ENCODE measurements at regions not wholly inside any gene's neighbourhood (a gene's known extent, or its start where the extent isn't known, plus 50 kb on each side); places are given as distances from the start of the nearest gene placed in this dataset.

- DNase-seq = no peak
Observed at GRCh38 chr13:85445534-85445933, 353.7 kb downstream of the SLITRK6 start.

DNA sequence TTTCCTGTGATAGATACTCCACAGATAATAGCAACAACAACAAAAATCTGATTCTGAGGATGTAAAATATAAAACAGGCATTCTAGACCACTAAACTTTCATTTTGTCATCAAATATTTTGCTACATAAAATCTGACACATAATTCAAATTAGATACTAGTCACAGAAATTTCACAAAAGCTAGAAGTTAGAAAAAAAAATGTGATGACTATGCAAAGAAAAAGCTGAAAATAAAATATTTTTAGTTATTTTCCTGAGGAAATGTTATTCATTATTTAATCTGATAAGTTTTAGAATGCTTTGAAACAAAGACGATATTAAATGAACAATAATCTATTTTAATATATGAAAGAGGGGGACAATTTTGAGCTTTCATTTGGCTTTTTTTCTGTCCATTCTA, 357.2 kb downstream of the SLITRK6 start:
- no peak for DNase-seq

DNA sequence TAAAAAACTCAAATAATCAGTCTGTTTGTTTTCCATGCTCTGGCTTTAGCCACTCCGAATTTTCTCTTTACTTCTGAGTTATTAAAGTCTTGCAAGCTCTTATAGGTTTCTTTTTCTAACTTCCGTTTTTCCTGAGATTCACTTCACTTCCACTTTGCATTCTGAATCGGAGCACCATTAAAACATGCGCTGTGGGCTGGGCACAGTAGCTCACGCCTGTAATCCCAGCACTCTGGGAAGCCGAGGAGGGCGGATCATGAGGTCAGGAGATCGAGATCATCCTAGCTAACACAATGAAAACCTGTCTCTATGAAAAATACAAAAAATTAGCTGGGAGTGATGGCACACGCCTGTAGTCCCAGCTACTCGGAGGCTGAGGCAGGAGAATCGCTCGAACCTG, 357.9 kb downstream of the SLITRK6 start:
- DNase-seq = no peak

- no peak for DNase-seq
Observed at GRCh38 chr13:85436029-85436428, 363.2 kb downstream of the SLITRK6 start.

DNA sequence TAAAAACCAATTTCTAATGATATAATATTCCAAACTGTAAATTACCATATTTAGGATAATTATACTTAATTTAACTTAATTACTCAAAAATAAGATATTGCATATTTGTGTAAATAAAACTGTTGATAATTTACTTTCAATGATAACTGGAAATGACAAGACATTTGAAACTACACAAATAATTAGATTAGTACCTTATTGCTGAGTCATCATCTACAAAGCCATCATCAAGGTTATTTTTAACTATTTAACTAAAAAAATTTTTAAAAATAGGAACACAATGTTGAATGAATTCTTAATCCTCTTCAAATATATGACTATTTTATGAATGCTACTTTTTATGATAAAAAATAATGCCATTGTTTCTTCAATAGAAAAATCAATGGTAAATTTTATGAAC, 364.3 kb downstream of the SLITRK6 start:
- no peak for DNase-seq

- no peak for DNase-seq
Observed at GRCh38 chr13:85432881-85433280, 366.3 kb downstream of the SLITRK6 start.

DNA sequence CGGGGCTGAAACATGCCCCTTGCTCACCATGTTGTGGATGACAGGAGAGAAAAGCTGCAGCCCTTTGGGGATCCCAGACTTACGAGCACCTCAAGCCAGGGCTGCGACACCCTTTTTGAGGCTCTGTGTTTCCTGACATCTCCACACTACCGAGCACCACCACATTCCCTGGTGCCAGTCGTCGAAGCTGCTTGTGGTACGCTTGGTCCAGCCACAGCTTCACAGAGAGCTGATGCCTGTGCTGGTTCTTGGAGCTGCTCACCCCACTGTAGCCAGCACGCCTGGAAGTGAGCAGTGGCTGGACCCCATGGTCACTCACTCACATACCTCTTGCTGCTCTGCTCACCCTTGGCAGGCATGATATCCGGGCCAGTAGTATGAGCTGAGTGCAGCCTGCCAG, 367.5 kb downstream of the SLITRK6 start:
- DNase-seq = no peak

DNA sequence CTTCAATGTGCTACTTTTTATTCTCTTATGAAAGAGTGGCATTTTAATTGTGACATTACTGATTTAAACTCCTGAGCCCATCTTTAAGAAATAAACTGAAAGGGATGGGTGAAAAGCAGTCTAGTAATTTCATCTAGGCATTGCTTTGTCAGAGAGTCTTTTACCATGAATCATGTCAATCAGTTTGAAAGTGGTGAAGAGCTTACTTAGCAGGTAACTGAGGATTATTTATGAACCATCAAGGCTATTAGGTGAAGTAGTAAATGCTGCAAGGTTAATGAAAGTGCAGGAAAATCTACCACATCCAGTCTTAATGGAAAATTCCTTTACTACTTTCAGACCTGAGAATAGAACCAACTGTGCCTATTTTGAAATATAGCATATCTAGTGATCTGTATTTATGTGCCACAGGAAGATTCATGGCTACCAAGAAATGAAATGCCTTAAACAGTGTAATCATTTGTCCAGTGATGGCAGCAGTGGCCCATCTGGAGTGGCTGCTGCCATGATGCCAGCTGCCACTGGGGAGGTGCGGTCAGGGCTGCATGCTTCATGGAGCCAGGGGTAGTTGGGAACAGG, 368.9 kb downstream of the SLITRK6 start:
- no peak for DNase-seq

- no peak for DNase-seq
Observed at GRCh38 chr13:85427416-85427815, 371.8 kb downstream of the SLITRK6 start.

GRCh38 chr13:85420136-85420535, 379.1 kb downstream of the SLITRK6 start:
- DNase-seq = no peak

GRCh38 chr13:85419611-85420010, 379.6 kb downstream of the SLITRK6 start:
- DNase-seq = no peak

DNA sequence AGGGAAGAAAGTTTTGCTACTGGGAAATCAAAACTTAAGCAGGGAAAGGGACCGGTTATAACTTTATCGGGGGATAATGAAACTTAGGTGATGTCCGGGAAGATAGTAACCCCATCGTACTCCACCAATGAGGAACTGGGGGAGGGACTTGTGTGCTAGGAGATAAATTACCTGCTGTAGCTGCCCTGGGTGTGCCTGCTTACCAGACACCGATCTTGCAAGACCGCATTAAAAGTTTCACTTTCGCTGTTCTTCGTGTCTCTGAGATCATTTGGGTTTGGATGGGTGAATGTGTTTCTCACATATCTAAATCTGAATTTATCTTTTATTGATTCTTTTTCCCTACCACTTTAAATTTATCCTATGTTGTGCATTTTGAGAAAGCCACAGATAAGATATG, 381.4 kb downstream of the SLITRK6 start:
- DNase-seq = no peak

DNA sequence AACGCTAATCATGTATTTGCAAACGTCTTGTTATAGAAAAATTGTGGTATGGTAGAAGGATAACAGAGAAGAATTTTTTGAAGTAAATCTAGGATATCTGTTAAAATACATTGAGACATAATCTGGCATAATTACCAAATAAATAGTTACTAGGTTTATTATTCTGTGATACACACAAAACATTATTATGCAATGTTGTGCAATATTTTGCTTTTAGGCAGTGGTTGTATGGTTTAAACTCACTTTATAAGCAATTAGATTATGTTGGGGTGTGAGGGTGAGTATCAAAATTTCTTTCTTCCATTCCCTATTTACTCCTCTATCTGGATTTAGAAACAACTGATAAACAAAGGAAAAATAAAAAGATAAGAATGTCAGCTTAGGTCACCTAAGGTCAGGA, 385.6 kb downstream of the SLITRK6 start:
- no peak for DNase-seq

DNA sequence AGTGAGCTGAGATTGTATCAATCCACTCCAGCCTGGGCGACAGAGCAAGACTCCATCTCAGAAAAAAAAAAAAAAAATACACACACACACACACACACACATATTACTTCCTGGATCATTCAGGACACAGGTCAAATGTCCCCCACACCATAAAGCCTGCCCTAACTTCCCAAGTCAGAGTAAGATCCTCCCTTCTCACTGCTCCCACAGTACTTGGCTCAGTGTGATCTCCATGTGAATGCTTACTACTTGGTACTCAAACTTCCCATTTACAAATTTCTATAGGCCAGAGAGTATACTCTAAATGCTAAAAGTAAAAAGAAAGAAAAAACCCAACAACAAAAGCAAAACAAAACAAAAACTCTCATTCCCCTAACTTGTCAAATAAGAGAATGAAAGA, 386.8 kb downstream of the SLITRK6 start:
- no peak for DNase-seq

- no peak for DNase-seq
Observed at GRCh38 chr13:85411591-85411990, 387.6 kb downstream of the SLITRK6 start.

DNA sequence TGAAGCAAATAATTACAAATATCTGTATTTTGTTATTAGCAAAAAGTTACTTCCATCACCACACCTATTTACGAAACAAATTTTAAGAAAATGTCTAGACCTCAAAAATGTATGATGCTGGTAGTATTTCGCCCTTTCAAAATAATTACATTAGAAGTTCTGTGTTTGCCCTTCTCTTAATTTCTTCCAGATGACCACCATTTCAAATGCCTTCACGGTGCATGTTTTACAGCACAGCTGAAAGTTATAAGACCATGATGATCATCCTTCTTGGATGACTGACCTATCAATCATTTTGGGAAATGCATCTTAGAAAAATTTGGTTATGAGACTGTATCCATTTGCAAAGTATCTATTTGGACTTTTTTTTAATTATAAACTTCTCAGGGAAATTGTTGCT, 390.8 kb downstream of the SLITRK6 start:
- no peak for DNase-seq

GRCh38 chr13:85406269-85406975, 392.8 kb downstream of the SLITRK6 start:
- DNase-seq = no peak

DNA sequence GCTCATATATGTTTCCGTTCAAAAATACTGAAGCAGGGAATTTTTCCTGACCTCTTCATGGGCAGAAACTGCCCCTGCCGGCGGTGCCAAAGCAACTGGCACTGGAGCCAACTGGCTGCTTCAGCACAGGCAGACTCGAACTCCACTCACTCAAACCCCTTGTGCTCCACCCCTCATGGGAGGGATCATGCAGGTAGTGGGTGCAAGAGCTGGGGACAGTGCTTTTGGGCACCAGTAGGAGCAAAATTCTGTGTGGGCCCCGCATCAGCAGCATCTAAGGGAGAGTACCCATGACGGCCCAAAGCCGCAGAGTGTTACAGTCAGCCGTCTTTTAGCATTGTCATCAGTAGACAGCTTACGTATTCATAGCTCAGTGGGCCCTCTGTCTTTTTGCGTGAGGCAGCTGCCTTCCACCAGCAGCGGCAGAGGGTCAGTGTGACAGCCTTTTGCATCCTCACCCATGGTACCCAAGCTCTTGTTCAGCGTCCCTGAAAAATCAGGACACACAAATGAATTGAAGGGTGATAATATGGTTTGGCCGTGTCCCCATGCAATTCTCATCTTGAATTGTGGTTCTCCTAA, 393.8 kb downstream of the SLITRK6 start:
- no peak for DNase-seq

- DNase-seq = no peak
Observed at GRCh38 chr13:85386424-85386823, 412.8 kb downstream of the SLITRK6 start.

GRCh38 chr13:85383291-85383690, 415.9 kb downstream of the SLITRK6 start:
- no peak for DNase-seq

DNA sequence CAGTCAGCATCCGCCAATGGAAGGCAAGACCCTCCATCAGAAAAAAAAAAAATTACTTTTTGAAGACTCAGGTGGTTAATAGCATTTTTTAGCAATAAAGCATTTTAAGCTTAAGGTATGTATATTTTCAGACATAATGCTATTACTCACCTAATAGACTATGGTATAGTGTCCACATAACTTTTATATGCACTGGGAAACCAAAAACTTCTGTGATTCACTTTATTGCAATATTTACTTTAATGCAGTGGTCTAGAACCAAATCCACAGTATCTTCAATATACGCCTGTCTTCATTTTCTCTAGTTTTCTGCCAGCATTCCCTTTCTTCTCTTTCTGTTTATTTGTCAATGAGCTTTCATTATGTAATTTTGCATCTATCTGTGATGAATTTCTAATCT, 418.1 kb downstream of the SLITRK6 start:
- no peak for DNase-seq

- DNase-seq = no peak
Observed at GRCh38 chr13:85379991-85380390, 419.2 kb downstream of the SLITRK6 start.

GRCh38 chr13:85379433-85379832, 419.8 kb downstream of the SLITRK6 start:
- no peak for DNase-seq

- no peak for DNase-seq
Observed at GRCh38 chr13:85377783-85378182, 421.4 kb downstream of the SLITRK6 start.

GRCh38 chr13:85373322-85373721, 425.9 kb downstream of the SLITRK6 start:
- DNase-seq = no peak

Measured in NCI-H2107 (cell line).